Psoas muscle (tissue), 7 donors: ENCODE measurements at regions not wholly inside any gene's neighbourhood (a gene's known extent, or its start where the extent isn't known, plus 50 kb on each side); places are given as distances from the start of the nearest gene placed in this dataset.

Experiments used
- ATAC-seq, 4 donors: fragments of 200-7000 bp; cut with Tn5 transposase; one replicate each; pipeline ENCODE4 v1.9.1; 2020; ENCODE audit warnings: moderate library complexity in 3 of 4, mild to moderate bottlenecking in 2 of 4
- DNase-seq, 2 donors: peaks; one replicate each; pipeline ENCODE4 v3.0.0-alpha.2; 2020
- H3K27ac ChIP-seq: fragments of 200-600 bp; one replicate; pipeline ENCODE4 v1.8.0; 2022
- H3K27me3 ChIP-seq, 3 donors: fragments of 200-600 bp in 1 of 3; one replicate each; pipeline versions ENCODE4 v1.6.1 to v1.8.0; 2013 to 2022; ENCODE audit warnings: low read length in 2 of 3, mild to moderate bottlenecking in 2 of 3, moderate library complexity in 1 of 3; ENCODE audit not compliant: insufficient read depth in 3 of 3
- H3K36me3 ChIP-seq, 2 donors: fragments of 200-600 bp in 1 of 2; one replicate each; pipeline versions ENCODE4 v1.6.1 to v1.8.0; 2013 to 2022; ENCODE audit warnings: low read depth in 1 of 2, mild to moderate bottlenecking in 1 of 2, moderate library complexity in 1 of 2; ENCODE audit not compliant: insufficient read depth in 1 of 2
- H3K4me1 ChIP-seq: fragments of 200-600 bp; one replicate; pipeline ENCODE4 v1.8.0; 2022
- H3K4me3 ChIP-seq: fragments of 200-600 bp; one replicate; pipeline ENCODE4 v1.8.0; 2022; ENCODE audit warnings: mild to moderate bottlenecking
- H3K9me3 ChIP-seq: fragments of 200-600 bp; one replicate; pipeline ENCODE4 v1.8.0; 2022
- WGBS, 3 donors: extraction: QIAGEN DNeasy Blood & Tissue Kit; methylation state at CpG; one replicate each; pipeline versions ENCODE4 v1.1.6 to v1.1.7; 2013; 5-methylcytosine and 5-hydroxymethylcytosine counted together
- intact Hi-C, 2 donors: fragments of 100-400 bp; cut with DNase I; formaldehyde crosslinking; loops; one replicate each; pipeline versions ENCODE4 v1.11.0 to v1.14.2; 2022
- TF ChIP-seq, protein P1 (sequence below): fragments of 200-600 bp; IDR thresholded peaks from one replicate; pipeline ENCODE4 v1.8.0; 2022; ENCODE audit warnings: antibody characterized with exemption
- donor health status: healthy with polysubstance abuse.
- donor health status: DM: no; HTN: no; CAD: no; lungs with moderate emphysema.
- donor health status: Bipolar disorder and iron deficiency.
- donor health status: healthy.
- donor health status: DM: yes; HTN: yes; CAD: no.
- donor health status: DM: no; HTN: no; CAD: no.
- donor health status: DM: yes; HTN: yes; CAD: no.

DNA sequence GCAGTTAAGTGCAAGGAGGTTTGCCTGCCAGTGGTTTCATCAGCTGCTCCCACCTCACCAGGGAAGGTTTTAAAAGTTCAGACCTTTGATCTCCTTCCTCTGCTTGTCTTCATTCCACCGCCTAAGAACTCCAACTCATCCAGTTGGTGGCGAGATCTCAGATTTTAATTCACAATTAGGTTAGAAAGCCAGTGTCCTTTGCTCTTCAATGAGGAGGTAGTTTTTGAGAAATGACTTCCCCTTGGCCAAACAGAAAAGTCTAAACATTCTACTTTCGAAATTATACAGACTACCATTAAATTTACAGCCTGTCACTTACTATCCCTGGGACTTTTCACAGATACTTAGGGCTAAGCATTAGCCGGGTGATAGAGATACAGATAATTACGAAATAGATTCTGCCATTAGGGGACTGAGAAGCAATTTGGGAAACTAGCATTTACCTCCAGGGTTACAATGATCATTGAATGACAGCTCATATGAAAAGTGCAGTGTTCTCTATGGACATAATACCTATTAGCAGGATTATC is 513.4 kb upstream of the GHITM start:
- Histone ChIP-seq H3K4me1 (no peaks in the 10 kb centered on the region), H3K27me3 (no peaks in the 10 kb centered on the region), H3K36me3 (no peaks in the 10 kb centered on the region), H3K27ac (no peak overlapping the region), H3K9me3 (no peaks in the 10 kb centered on the region), H3K4me3 (no peak overlapping the region)
- 49 to 63% (median 55%) methylated on average over 5 of the region's 5 CpGs for WGBS, 3 donors
- DNase-seq (no peak), ATAC-seq (no peak)
- TF ChIP-seq, protein P1, sequence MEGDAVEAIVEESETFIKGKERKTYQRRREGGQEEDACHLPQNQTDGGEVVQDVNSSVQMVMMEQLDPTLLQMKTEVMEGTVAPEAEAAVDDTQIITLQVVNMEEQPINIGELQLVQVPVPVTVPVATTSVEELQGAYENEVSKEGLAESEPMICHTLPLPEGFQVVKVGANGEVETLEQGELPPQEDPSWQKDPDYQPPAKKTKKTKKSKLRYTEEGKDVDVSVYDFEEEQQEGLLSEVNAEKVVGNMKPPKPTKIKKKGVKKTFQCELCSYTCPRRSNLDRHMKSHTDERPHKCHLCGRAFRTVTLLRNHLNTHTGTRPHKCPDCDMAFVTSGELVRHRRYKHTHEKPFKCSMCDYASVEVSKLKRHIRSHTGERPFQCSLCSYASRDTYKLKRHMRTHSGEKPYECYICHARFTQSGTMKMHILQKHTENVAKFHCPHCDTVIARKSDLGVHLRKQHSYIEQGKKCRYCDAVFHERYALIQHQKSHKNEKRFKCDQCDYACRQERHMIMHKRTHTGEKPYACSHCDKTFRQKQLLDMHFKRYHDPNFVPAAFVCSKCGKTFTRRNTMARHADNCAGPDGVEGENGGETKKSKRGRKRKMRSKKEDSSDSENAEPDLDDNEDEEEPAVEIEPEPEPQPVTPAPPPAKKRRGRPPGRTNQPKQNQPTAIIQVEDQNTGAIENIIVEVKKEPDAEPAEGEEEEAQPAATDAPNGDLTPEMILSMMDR = no peak
- intact Hi-C loops = no loop called here

DNA sequence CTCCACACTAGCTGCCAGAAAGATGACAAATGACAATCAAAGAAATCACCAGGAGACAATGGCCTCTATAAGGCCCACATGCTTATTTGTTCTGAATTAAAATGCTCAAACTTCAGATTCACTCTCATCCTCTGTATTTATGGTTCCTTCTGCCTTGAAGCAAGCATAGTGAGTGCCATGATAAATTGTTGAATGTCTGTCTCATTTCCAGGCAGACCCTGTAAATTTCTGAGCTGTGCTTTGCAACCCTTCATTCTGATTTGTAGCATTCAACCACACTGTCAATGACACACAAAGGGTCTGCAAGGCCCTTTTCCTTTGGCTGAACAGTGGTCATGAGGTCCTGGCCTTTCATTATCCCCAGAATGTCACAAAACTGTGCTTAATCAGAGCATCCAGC is 506.6 kb upstream of the GHITM start:
- TF ChIP-seq, protein P1 = no peak
- H3K27me3 ChIP-seq = no peaks in the 10 kb centered on the region
- intact Hi-C loops = no loop called here
- ATAC-seq = no peak
- no peaks in the 10 kb centered on the region for H3K36me3 ChIP-seq
- H3K9me3 ChIP-seq = no peaks in the 10 kb centered on the region
- no peak overlapping the region for H3K27ac ChIP-seq
- H3K4me1 ChIP-seq = no peaks in the 10 kb centered on the region
- DNase-seq = no peak
- no peak overlapping the region for H3K4me3 ChIP-seq

DNA sequence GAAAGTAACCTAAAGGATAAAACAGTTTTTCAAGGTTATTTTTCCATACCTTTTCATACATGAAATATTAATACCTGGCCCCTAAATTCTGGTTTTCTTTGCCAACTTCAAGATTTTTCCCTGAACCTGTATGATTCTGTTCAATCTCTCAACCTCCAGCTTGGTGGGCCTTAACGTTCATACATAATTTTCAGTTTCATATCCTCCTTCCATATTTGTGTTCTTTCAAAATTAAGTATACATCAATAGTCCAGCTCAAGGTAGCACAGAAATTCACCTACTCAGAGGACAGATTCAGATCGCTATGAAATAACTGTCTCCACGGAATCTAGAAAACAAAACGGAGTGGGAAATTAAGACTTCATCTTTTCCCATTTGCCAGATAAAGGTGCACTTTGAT is 505.8 kb upstream of the GHITM start:
- 94 to 95% (median 94%) methylated on average over 4 of the region's 4 CpGs for WGBS, 3 donors

DNA sequence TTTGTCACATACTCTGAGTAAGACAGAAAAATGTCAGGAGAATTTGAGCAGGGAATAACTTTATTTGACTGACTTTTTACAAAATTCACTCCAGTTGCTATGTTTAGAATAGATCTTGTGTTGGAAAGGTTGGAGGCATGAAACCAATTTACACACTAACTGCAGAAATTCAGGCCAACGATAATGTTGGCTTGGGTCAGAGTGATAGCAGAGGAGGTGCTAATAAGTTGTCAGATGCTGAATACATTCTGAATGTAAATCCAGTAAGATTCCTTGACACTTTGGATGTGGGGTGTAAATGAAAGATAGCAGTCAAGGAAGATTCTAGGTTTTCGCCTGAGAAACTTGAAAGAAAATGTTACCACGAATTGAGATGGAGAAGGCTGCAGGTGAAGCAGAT is 502.5 kb upstream of the GHITM start:
- no peaks in the 10 kb centered on the region for H3K27me3 ChIP-seq
- intact Hi-C loops = no loop called here
- no peaks in the 10 kb centered on the region for H3K4me1 ChIP-seq
- H3K27ac ChIP-seq = no peak overlapping the region
- no peak for ATAC-seq
- no peaks in the 10 kb centered on the region for H3K9me3 ChIP-seq
- no peak overlapping the region for H3K4me3 ChIP-seq
- H3K36me3 ChIP-seq = no peaks in the 10 kb centered on the region
- no peak for DNase-seq
- TF ChIP-seq, protein P1 = no peak
- 71 to 78% (median 74%) methylated on average over 3 of the region's 3 CpGs for WGBS, 3 donors

More for the DNA sequence above, 505.8 kb upstream of the GHITM start:
- Histone ChIP-seq H3K27ac (no peak overlapping the region), H3K36me3 (no peaks in the 10 kb centered on the region), H3K27me3 (no peaks in the 10 kb centered on the region), H3K9me3 (no peaks in the 10 kb centered on the region), H3K4me1 (no peaks in the 10 kb centered on the region), H3K4me3 (no peak overlapping the region)
- ATAC-seq (no peak), DNase-seq (no peak)
- TF ChIP-seq, protein P1 = no peak
- intact Hi-C loops = no loop called here

DNA sequence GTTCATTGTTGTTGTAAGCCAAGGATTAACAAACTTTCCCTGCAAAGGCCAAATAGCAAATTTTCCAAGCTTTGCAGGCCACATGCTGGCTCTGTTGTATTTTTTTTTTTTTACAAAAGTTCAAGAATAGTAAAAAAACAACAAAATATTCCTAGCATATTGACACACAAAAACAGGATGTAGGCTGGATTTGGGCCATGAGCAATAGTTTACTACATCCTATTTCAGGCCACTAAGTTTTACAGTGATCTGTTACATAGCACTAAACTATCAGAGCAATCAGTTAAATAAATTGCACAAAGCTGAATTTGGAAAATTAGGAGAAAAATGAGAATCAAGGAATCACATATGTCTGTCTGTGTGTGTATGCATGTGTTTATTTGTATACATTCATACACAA is 491.8 kb upstream of the GHITM start:
- Histone ChIP-seq H3K27me3 (no peaks in the 10 kb centered on the region), H3K36me3 (no peaks in the 10 kb centered on the region), H3K4me1 (no peaks in the 10 kb centered on the region), H3K27ac (no peak overlapping the region), H3K4me3 (no peak overlapping the region), H3K9me3 (no peaks in the 10 kb centered on the region)
- ATAC-seq (no peak), DNase-seq (no peak)
- TF ChIP-seq, protein P1 = no peak
- intact Hi-C loops = no loop called here
